HCT116 (cell line): ENCODE measurements at regions not wholly inside any gene's neighbourhood (a gene's known extent, or its start where the extent isn't known, plus 50 kb on each side); places are given as distances from the start of the nearest gene placed in this dataset.

Experiments
- ATAC-seq: fragments of 200-7000 bp; cut with Tn5 transposase; 2 replicates; pipeline ENCODE4 v1.9.1; 2020; ENCODE audit warnings: mild to moderate bottlenecking, moderate library complexity
- BruUV-seq: library from RNA; stranded (reverse); fragments of 400-500 nt; replicated peaks from 2 replicates; lab custom pipeline; 2021; lab: Mats Ljungman, UMichigan
- CTCF ChIA-PET: fragments of 300-600 bp; sonication (Branson Sonifier 250); formaldehyde crosslinking; loops from one replicate; lab custom pipeline; 2021; ENCODE audit warnings: antibody characterized with exemption; lab: Charles Lee
- POLR2A ChIA-PET: fragments of 300-600, 350-600 bp; sonication (Branson Sonifier 250); formaldehyde crosslinking; loops from one replicate; lab custom pipeline; 2021; ENCODE audit warnings: antibody characterized with exemption; lab: Charles Lee
- RAD21 ChIA-PET, 2 experiments: fragments of 300-600 bp; sonication (Branson Sonifier 250); formaldehyde crosslinking; loops; one replicate each; lab custom pipeline; 2023; ENCODE audit warnings: low total read pairs in 2 of 2; ENCODE audit not compliant: uncharacterized antibody in 2 of 2, unreplicated experiment in 2 of 2, low non-redundant PET in 1 of 2; lab: Charles Lee
- DNase-seq: peaks from one replicate; pipeline ENCODE4 v3.0.0-alpha.2; 2010; ENCODE audit warnings: low read depth, low spot score
- H2AFZ ChIP-seq: fragments of 200-600 bp; shearing (Covaris generic), sonication (generic); 2 replicates; pipeline ENCODE4 v1.6.1; 2017; ENCODE audit warnings: low read depth, mixed run types, mixed read lengths, antibody characterized with exemption, low read length; ENCODE audit not compliant: poor library complexity, severe bottlenecking
- H3K27ac ChIP-seq: 2 replicates; pipeline ENCODE4 v1.5.1; 2012; ENCODE audit warnings: low read depth, low read length
- H3K27me3 ChIP-seq: fragments of 200-600 bp; sonication (generic); 2 replicates; pipeline ENCODE4 v1.6.1; 2016; ENCODE audit warnings: mixed run types, low read length, mixed read lengths; ENCODE audit not compliant: insufficient read depth
- H3K36me3 ChIP-seq, 2 experiments: fragments of 200-500 bp in 1 of 2; fragments of 200-600 bp in 1 of 2; sonication (Bioruptor generic) in 1 of 2; sonication (generic) in 1 of 2; 2 replicates each; pipeline versions ENCODE4 v1.5.1 to v1.6.1; 2014 to 2016; ENCODE audit warnings: low read length in 2 of 2, inconsistent platforms in 1 of 2, mixed read lengths in 1 of 2, mixed run types in 1 of 2; ENCODE audit not compliant: insufficient read depth in 2 of 2, control insufficient read depth in 1 of 2
- H3K4me1 ChIP-seq, 2 experiments: fragments of 200-600 bp in 1 of 2; sonication (generic) in 1 of 2; 2 replicates each; pipeline versions ENCODE4 v1.5.1 to v1.6.1; 2012 to 2017; ENCODE audit warnings: low read length in 2 of 2, inconsistent platforms in 1 of 2, mild to moderate bottlenecking in 1 of 2, mixed read lengths in 1 of 2, mixed run types in 1 of 2, moderate library complexity in 1 of 2; ENCODE audit not compliant: insufficient read depth in 2 of 2, control insufficient read depth in 1 of 2
- H3K4me2 ChIP-seq: fragments of 200-600 bp; sonication (generic); 2 replicates; pipeline ENCODE4 v1.6.1; 2017; ENCODE audit warnings: mixed run types, low read length, mixed read lengths
- H3K4me3 ChIP-seq, 2 experiments: fragments of 200-600 bp in 1 of 2; sonication (generic) in 1 of 2; replicated peaks in 1 of 2; 2 replicates each; pipeline ENCODE4 v1.5.1; 2011 to 2016; ENCODE audit warnings: low read length in 2 of 2, control low read depth in 1 of 2, low read depth in 1 of 2, mild to moderate bottlenecking in 1 of 2, mixed read lengths in 1 of 2, mixed run types in 1 of 2
- H3K79me2 ChIP-seq: fragments of 200-600 bp; sonication (generic); 2 replicates; pipeline ENCODE4 v1.6.1; 2017; ENCODE audit warnings: mild to moderate bottlenecking, mixed run types, low read length, moderate library complexity, mixed read lengths; ENCODE audit not compliant: insufficient read depth
- H3K9ac ChIP-seq: fragments of 200-600 bp; sonication (generic); 2 replicates; pipeline ENCODE4 v1.6.1; 2016; ENCODE audit warnings: low read length, mixed read lengths
- H3K9me2 ChIP-seq: fragments of 200-600 bp; sonication (generic), shearing (Covaris generic); 2 replicates; pipeline ENCODE4 v1.6.1; 2017; ENCODE audit warnings: mixed run types, mild to moderate bottlenecking, moderate library complexity; ENCODE audit not compliant: insufficient read depth
- H3K9me3 ChIP-seq, 2 experiments: fragments of 200-500 bp in 1 of 2; fragments of 200-600 bp in 1 of 2; sonication (Bioruptor generic) in 1 of 2; sonication (generic) in 1 of 2; 2 replicates each; pipeline ENCODE4 v1.6.1; 2014 to 2017; ENCODE audit warnings: low read length in 2 of 2, mixed read lengths in 2 of 2, inconsistent platforms in 1 of 2, low read depth in 1 of 2, mild to moderate bottlenecking in 1 of 2, mixed run types in 1 of 2, moderate library complexity in 1 of 2; ENCODE audit not compliant: control insufficient read depth in 1 of 2, insufficient read depth in 1 of 2
- H4K20me1 ChIP-seq: fragments of 200-600 bp; sonication (generic), shearing (Covaris generic); 2 replicates; pipeline ENCODE4 v1.6.1; 2017; ENCODE audit warnings: mixed run types, mild to moderate bottlenecking, moderate library complexity; ENCODE audit not compliant: insufficient read depth
- CEBPB ChIP-seq: IDR thresholded peaks from 2 replicates; pipeline ENCODE4 v1.6.1; 2012; ENCODE audit warnings: low read depth
- JUND ChIP-seq: IDR thresholded peaks from 2 replicates; pipeline ENCODE4 v1.6.1; 2012
- POLR2A ChIP-seq: IDR thresholded peaks from 2 replicates; pipeline ENCODE4 v1.7.0; 2011; ENCODE audit warnings: borderline replicate concordance; ENCODE audit not compliant: insufficient read depth, insufficient read length; ENCODE audit errors: extremely low read depth
- POLR2AphosphoS5 ChIP-seq: IDR thresholded peaks from 2 replicates; pipeline ENCODE4 v1.6.1; 2011; ENCODE audit warnings: mild to moderate bottlenecking, low read depth, low read length, moderate library complexity
- RAD21 ChIP-seq: IDR thresholded peaks from 2 replicates; pipeline ENCODE4 v1.6.1; 2012; ENCODE audit warnings: low read depth, mild to moderate bottlenecking
- intact Hi-C: fragments of 100-400 bp; cut with micrococcal nuclease; formaldehyde crosslinking; loops from 2 replicates; pipeline ENCODE4 v1.10.0; 2022
- TF ChIP-seq, protein P1 (sequence below), 3 experiments: fragments of 200-600 bp in 1 of 3; sonication (generic) in 1 of 3; IDR thresholded peaks in 2 of 3; conservative IDR thresholded peaks in 1 of 3; 2 replicates each; pipeline ENCODE4 v1.5.1; 2012 to 2017; ENCODE audit warnings: low read depth in 2 of 3, low read length in 2 of 3, antibody characterized with exemption in 1 of 3, borderline replicate concordance in 1 of 3, control low read depth in 1 of 3, mild to moderate bottlenecking in 1 of 3, mixed read lengths in 1 of 3, mixed run types in 1 of 3, moderate library complexity in 1 of 3; ENCODE audit not compliant: insufficient read depth in 1 of 3

DNA sequence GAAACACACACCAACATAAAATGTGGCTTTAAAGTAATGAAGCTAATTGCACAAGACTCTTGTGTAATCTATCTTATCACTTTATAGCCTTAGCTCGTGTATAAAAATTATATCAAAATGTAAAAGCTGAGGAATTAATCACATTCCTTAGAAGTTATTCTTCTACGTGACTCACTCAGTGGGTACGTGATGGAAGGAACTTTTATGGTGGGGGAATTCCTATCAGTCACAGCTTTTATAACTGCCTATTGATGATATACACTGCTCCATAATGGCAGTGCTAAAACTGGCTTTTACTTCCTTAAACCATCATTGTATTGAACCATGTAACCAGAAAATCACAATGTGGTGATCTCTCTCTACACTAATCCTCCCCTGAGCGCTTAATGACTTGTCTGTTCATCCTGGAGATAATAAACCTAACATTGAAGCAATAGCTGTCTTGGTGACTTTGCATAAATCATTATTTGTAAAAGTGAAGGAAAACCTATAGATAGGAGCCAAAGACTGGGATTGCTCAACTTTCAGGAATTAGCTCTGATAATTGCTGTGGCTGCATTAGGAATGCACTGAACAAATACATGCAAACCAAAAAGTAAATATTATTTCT, 276.7 kb downstream of the GBA3 start:
- Histone ChIP-seq H3K9ac (no peak overlapping the region), H3K36me3 (no peaks in the 10 kb centered on the region)
- TF ChIP-seq POLR2AphosphoS5 (no peak), POLR2A (no peak), JUND (no peak)
- TF ChIP-seq, all 23 proteins: peak for 0
- Histone ChIP-seq H3K9me2 (no peaks in the 10 kb centered on the region), H2AFZ (no peak overlapping the region), H3K79me2 (no peaks in the 10 kb centered on the region), H3K4me3 (no peak overlapping the region), H4K20me1 (no peaks in the 10 kb centered on the region), H3K9me3 (peaks cover 8 to 21% of the 10 kb centered on the region in 2 experiments; a peak in 3 of 4 replicates), H3K4me1 (no peaks in the 10 kb centered on the region), H3K27ac (no peak overlapping the region), H3K4me2 (no peak overlapping the region), H3K27me3 (no peaks in the 10 kb centered on the region)
- DNase-seq, result no peak
- ATAC-seq, result no peak
- BruUV-seq, result no TSS peak
- CTCF ChIA-PET, result no interaction called here
- POLR2A ChIA-PET, result no interaction called here
- intact Hi-C loops, result no loop called here
- RAD21 ChIA-PET, result no interaction called here

DNA sequence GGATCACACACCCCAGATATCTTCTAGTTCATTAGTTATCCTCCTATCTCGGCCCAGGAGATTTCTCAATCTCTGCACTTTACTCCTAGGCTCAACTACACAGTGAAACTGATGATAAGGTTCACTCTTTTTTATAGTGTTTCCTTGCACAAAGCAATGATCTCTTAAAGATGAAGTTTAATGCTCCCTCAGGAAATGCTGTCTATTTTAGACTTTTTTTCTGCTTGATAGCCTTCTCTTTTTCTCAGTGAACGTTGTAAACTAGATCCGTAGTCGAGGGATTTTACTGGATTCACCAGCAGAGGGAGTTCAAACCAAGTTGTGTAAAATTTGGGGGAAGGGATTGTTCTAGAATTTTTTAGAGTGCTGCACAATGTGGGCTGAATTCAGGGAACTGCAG, 269.6 kb downstream of the GBA3 start:
- Histone ChIP-seq H3K36me3 (no peaks in the 10 kb centered on the region), H3K27me3 (no peaks in the 10 kb centered on the region), H4K20me1 (no peaks in the 10 kb centered on the region), H2AFZ (no peak overlapping the region), H3K9ac (no peak overlapping the region), H3K4me2 (no peak overlapping the region), H3K27ac (no peak overlapping the region), H3K79me2 (no peaks in the 10 kb centered on the region), H3K4me3 (no peak overlapping the region), H3K9me3 (peaks cover 6 to 24% of the 10 kb centered on the region in 2 experiments; a peak in 2 of 4 replicates), H3K4me1 (no peaks in the 10 kb centered on the region), H3K9me2 (no peaks in the 10 kb centered on the region)
- TF ChIP-seq, protein P1, sequence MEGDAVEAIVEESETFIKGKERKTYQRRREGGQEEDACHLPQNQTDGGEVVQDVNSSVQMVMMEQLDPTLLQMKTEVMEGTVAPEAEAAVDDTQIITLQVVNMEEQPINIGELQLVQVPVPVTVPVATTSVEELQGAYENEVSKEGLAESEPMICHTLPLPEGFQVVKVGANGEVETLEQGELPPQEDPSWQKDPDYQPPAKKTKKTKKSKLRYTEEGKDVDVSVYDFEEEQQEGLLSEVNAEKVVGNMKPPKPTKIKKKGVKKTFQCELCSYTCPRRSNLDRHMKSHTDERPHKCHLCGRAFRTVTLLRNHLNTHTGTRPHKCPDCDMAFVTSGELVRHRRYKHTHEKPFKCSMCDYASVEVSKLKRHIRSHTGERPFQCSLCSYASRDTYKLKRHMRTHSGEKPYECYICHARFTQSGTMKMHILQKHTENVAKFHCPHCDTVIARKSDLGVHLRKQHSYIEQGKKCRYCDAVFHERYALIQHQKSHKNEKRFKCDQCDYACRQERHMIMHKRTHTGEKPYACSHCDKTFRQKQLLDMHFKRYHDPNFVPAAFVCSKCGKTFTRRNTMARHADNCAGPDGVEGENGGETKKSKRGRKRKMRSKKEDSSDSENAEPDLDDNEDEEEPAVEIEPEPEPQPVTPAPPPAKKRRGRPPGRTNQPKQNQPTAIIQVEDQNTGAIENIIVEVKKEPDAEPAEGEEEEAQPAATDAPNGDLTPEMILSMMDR (IDR thresholded peaks at IDR 0.05 in 2 of 3, conservative IDR thresholded peaks at IDR 0.05 in 1 of 3; ENCODE audit: borderline replicate concordance in 1 of 3, insufficient read depth in 1 of 3, low read depth in 2 of 3, low read length in 2 of 3), result peak in 2 of 3 experiments; percentile 13 to 29; a peak in 2 of 6 replicates
- 0 out of 2 replicates have a peak, but pooled peaks have one; percentile 6 for TF ChIP-seq RAD21
- no peak for TF ChIP-seq CEBPB
- POLR2A ChIA-PET, result no interaction called here
- no peak for ATAC-seq
- intact Hi-C loops, result no loop called here
- no TSS peak for BruUV-seq
- no peak for DNase-seq
- RAD21 ChIA-PET, result no interaction called here
- CTCF ChIA-PET, result no interaction called here
